G401.6 (cell line): ENCODE measurements at regions not wholly inside any gene's neighbourhood (a gene's known extent, or its start where the extent isn't known, plus 50 kb on each side); places are given as distances from the start of the nearest gene placed in this dataset.
"Not testable (repeated sequence)": the region's sequence is repeated elsewhere in the genome, so short reads cannot be mapped to it uniquely, and the experiment has no call there.

Experiments used
- FAIRE-seq: peaks from 2 replicates; lab custom pipeline; 2012; peaks lifted over from hg19 to GRCh38; lab: Jason Lieb, UNC

DNA sequence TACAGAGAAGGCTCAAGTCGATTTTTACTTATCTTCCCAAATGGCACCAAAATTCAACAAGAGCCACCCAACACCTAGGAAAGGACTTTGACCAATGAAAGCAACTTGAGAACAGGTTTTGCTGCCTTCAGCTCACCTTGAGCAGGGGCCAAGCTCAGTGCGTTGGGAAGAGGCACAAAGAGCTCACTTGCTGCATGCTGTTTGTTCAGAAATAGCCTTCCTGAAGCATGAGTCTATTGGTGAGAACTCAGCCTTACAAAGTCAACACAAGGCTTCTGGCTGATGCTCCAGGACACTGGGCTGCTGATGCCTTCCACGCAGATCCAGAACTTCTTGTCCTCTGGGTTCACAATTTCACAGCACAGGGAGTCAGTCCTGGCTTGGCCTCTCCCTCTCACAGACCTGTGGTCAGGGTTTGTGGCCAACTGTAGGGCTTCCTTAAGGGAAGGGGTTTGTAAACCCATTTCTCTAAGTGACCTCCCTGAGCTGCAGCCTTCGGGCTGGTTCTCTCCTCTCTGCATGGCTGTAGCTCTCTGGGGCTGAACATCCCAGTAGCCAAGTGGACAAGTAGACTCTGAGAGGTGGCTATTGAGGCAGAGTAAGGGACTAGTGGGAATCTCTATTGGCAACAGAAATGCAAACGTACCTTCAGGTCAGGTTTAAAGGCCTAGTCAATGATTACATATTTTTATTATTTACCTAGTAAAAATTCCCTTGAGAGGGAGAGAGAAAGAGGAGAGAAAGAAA is 124.7 kb upstream of the GATA6 start:
- no peak for FAIRE-seq

DNA sequence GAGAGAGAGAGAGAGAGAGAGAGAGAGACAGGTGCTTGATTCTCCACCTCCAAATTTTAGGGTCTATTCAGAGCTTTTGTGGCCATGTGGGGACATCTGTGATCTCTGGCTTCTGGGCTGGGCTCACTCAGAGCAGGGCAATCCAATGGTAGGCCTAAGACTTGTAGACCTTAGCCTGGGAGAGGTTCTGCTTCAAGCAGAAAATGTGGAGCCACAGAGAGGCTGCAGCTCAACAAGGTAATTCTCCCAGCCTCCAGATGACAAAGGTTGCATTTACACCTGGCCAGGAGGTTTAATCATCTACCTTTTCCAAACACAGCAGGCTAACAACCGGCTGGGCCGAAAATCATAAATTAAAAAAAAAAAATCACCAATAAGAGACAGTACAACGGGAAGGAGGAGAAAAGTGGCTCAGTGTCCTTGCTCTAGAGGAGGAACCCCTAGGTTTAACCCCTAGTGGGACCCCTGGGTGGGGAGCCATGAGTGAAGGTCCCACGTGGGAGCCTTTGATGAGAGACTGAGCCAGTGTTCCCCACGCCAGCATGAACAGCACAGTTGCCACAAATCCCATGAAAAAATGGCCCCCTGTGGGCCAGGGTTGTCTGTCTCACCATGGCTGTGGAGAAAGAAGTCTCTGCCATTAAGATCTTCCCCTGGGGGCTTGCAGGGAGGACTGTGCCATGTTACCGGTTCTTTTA is 124.0 kb upstream of the GATA6 start:
- no peak for FAIRE-seq

DNA sequence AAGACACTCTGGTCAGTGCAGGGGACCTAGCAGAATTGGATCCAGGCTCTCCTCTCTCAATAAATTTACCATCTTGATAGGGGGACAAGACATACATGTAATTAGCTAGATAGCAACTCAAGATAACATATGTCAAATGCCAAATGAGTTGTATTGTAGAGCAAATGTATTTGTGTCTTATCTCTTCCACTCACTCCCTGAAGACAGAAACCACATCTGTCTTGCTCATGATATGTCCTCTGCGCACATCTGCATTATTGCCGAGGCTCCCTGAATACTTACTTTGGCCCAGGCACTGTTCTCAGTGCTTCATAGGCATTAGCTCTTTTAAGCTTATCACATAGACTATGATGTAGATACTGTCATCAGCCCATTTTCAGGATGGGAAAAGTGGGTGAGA is 122.9 kb upstream of the GATA6 start:
- FAIRE-seq: no peak

DNA sequence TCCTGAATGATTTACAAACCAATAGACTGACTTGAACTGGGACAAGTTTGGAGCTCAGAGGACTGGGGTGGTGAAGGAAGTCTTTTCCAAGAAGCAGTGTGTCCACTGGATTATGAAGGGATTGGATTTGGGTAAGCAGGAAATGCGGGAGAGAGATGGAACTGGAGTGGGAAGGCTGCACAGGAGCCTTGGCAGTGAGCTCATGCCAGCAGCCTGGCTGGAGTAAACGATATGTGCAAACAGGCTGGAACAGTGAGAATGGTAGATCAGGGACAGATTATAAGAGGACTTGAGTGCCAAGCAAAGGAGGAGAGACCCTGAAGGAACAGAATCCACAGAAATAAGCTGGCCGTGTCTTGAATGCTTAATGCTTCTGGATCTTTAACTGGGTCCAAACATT is 121.9 kb upstream of the GATA6 start:
- FAIRE-seq: no peak

DNA sequence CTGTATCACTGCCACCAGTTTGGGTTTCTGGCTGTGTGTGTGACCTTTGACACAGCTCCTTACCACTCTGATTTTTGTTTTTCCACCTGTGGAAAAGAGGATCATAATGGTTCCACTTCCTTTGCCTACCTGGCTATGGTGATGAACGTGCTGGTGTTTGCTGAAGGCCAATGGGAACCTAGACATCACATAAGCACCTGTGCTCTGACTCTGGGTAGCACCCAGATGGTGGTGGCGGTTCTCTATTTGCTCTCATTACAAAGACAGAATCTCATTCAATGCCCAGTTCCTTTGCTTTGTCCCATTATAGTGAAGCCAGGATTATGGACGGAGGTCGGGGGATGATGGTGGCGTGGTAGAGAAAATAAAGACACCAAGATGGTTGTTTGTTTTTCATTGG is 121.2 kb upstream of the GATA6 start:
- FAIRE-seq: no peak

DNA sequence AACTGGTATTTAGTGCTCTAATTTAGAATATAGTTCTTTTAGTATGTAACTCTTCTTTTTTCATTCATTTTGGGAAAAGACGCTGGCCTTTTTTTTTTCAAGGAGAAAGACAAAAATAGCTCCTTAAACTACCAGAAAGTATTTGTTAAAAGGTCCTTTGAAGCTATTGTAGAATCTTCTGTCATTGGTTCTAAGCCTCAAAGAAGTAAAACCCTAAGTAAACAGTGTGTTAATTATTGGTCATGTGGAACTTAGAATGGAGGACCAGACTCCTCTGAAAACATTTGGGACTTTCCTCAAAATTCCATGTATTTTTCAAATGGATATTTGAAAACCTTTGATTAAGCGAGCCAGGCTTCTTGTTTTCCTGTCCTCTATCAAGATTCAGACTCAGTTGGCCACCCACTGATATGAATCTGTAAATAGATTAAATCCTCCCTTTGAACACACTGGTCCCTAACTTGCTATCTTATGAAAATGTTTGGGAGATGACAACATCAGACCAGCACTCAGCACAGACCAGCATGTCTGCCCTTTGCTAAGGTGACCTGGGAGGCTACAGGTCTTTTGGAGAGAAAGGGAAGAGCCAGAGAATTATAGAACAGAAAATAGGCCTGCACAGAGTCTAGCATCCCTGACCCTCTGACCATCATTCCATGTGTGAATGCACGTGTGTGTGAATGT is 120.3 kb upstream of the GATA6 start:
- FAIRE-seq: no peak

DNA sequence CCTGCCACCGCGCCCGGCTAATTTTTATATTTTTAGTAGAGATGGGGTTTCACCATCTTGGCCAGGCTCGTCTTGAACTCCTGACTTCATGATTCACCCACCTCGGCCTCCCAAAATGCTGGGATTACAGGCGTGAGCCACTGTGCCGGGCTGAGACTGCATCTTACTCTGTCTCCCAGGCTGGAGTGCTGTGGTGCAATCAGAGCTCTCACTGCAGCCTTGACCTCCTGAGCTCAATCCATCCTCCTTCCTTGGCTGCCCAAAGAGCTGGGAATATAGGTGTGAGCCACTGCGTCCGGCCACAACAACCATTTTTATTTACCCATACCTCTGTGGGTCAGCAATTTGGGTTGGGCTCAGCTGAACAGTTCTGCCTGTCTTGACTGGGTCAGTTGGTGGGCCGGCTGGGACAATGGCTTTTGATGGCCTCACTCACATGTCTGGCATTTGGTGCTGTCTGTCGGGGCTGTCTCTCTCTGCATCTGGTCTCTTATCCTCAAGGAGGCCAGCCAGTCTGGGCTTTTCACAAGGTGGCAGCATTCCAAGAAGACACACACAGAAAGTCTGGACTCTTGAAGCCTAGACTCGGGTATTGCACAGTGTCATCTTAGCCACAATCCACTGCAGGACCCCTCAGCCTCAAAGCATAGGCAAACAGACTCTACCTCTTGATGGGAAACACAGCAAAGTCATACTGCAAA is 116.8 kb upstream of the GATA6 start:
- FAIRE-seq: no peak

DNA sequence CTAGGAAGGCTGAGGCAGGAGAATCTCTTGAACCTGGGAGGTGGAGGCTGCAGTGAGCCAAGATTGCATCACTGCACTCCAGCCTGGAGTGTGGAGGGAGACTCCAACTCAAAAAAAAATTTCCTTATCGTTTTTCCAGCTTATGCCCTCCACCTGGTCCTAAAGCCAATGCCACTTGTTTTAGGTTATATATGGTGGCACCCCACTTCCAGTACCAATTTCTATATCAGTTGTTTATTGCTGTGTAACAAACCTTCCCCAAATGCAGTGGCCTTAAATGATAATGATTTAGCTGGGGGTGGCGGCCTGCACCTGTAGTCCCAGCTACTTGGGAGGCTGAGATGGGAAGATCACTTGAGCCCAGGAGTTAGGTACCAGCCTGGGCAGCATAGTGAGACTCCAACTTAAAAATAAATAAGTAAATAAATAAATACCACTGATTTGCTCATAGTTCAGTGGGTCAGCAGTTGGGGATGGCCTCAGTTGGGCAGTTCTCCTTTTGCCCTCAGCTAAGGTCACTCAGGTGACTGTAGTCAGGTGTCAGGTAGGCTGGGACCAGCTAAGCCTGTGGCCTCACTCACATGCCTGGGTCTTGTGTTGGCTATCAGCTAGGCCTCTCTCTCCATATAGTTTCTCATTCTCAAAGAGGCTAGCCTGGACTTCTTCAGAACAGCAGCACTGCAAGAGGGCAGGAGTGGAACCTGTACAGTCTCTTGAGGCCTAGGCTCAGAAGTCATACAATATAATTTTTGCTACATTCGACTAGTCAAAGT is 113.7 kb upstream of the GATA6 start:
- no peak for FAIRE-seq

DNA sequence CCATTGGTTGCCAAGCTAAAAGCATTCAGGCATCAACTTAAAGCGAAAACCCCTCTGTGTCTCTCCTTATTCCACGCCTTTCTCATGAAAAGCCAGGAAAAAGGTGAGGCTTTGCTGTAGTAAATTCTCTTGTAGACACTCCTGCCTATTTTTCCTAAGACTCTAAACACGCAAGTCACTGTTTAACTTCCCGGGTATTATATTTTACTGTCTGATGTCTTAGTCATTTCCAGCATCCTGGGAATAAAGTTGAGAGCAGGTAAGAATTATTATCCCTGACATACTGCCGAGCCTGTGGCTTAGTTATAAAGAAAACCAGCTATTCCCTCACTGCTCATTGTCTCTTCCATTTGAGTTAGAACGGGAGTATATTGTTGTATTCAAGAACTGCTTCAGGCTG is 112.4 kb upstream of the GATA6 start:
- FAIRE-seq: no peak

DNA sequence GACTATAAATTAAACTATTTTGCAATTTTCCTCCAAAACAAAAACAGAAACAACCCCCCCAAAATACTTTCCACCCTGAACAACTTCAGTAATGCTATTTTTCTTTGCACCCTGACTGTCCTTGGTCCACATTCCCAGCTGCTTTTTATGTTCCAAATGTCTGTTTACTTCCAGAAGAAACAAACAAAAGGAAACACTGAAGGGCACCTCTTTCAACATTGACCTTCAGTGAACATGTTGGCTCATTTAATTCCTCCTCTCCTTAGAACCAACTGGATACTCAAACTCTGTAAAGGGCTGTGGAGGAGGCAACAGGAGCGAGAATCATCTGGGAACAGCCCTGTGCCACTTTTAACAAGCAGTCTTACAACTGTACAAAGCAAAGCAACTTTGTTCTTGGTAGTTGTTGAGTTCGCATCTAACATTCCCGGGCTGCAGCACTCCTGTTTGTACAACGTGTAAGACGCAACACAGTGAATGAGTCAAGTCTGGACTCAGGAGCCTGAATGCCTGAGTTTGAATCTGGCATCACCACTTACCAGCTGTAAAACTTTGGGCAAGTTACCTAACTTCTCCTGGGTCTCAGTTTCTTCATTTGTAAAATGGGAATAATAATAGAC is 111.4 kb upstream of the GATA6 start:
- FAIRE-seq: no peak

DNA sequence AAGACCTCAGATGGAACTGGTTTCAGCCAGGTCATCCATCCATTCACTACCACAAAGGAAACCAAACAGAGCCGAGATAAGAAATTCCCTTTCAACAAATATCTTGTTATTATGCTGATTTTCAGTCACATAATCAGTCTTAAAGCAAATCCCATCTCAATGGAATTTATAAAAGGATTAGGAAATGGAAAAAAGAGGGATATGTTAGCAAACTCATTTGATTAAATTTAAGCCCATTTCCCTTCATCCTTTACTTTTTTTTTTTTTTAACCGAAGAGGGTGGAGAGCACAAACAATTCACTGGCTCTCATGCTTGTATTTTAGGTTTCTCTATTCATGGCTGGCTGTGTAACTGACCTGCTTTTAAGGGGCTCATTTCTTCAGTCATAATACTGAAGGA is 109.0 kb upstream of the GATA6 start:
- no peak for FAIRE-seq

DNA sequence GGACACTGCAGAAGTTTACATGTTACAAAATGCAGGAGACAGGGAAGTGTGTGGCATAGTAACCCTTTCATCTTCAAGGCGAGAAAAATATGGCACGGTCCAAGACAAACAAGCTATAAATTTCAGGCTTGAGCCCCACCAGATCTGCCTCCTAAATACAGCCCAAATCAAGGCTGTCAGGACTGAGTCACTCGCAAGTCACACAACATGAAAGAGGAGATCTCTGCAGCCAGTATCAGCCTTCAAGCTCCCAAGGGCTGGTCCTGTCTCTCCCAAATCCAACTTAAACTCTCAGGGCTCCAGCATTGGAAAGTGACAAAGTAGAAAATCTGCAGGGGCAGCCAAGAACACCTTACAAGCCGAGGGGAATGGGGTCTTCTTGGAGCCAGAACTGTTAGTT is 106.3 kb upstream of the GATA6 start:
- FAIRE-seq: no peak

DNA sequence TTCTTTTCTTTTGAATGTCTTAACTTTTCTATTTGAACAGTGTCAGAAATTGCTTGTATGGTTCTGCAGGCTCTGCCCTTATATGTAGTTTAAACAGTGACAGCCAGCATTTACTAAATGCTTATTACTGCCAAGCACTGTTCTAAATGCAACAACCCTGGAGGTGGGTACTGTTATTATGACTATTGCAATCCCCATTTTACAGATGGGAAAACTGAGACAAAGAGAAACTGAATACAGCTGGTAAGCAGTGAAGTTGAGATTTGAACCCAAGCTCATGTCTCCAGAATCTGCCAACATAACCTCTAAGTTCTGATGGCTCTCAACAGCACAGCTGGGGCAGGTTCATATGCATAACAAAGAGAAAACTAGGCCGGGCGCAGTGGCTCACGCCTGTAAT is 105.7 kb upstream of the GATA6 start:
- no peak for FAIRE-seq

DNA sequence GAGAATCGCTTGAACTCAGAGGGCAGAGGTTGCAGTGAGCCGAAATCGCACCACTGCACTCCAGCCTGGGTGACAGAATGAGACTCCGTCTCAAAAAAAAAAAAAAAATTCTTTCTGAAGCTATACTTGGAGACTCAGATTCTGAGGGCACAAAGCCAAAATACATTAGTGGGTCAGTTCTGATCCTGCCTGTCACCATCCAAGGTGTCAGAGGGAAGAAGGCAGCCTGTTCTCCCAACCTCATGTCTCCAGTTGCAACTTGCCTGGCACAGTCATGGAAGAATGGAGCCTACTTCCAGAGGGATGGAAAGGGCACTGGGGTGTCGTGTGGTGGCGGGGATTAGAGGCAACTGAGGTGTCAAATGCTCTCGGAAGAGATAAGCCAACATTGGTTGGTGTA is 104.8 kb upstream of the GATA6 start:
- no peak for FAIRE-seq

DNA sequence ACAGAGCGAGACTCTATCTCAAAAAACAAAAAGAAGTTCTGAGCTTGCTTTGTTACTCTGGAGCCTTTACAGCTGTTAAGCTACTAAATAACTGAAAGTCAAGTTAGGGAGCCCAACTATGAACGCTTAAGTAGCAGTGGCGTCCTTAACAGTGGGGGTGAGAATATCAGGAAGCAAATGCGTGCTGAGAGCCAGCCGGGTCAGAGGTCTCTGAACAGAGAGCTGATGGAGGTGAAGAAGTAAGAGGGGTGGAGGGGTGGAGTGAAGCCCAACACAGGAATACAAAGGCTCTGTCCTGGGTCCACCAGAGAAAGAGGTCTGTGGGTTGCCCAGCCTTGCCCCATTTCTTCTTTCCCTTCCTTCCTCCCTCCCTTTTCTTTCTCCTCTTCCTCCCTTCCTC is 104.1 kb upstream of the GATA6 start:
- no peak for FAIRE-seq

DNA sequence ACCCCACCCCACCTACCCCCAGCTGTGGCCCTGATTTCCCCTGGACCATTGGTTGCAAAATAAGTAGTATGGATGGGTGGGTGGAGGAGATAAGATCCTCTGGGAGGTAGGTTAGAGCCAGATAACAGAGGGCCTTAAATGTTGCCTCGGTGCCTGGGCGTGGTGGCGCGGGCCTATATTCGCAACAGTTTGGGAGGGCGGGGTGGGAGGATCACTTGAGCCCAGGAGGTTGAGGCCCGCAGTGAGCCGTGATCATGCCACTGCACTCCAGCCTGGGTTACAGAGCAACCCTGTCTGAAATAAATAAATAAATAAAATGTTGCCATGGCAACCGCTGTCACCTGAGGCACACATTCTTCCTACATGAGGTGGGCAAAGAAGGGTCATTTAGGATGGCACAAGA is 103.3 kb upstream of the GATA6 start:
- no peak for FAIRE-seq

DNA sequence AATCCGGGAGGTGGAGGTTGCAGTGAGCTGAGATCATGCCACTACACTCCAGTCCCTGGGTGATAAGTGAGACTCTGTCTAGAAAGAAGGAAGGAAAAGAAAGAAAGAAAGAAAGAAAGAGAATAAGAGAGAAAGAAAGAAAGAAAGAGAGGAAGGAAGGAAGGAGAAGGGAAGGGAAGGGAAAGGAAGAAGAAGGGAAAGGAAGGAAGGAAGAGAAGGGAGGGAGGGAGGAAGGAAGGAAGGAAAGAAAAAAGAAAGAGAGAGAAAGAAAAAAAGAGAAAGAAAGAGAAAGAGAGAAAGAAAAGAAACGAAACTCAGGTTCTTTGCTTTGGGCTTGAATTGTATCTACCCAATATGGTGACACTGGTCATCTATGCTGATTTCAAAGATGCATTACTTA is 102.3 kb upstream of the GATA6 start:
- FAIRE-seq: no peak

DNA sequence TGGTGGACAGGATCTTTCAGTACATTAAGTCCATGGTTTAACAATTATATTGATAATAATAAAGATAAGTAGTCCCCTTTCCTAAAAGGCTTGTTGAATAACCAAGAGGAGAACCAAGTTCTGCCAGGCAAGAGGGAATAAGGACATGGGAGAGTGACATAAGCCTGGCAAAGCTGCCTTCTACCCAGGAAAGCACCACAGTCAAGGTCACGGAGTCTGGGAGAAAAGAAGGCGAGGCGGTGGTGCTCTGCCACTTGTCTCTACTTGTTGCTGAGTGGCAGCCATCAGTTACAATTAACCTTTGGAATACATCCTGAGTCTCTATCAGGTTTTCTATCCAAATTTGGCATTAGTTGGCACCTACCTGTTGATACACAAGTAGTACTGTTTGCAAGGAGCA is 101.7 kb upstream of the GATA6 start:
- FAIRE-seq: no peak

DNA sequence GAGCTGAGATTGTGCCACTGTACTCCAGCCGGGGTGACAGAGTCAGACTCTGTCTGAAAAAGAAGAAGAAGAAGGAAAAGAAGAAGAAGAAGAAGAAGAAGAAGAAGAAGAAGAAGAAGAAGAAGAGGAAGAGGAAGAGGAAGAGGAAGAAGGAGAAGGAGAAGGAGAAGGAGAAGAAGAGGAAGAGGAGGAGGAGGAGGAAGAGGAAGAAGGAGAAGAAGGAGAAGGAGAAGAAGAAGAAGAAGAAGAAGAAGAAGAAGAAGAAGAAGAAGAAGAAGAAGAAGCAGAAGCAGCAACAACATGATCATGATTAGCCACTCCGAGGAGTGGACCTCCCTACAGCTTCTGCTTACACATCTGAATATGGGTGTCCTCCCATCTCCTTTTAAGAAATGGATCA is 100.6 kb upstream of the GATA6 start:
- FAIRE-seq: not testable (repeated sequence)

DNA sequence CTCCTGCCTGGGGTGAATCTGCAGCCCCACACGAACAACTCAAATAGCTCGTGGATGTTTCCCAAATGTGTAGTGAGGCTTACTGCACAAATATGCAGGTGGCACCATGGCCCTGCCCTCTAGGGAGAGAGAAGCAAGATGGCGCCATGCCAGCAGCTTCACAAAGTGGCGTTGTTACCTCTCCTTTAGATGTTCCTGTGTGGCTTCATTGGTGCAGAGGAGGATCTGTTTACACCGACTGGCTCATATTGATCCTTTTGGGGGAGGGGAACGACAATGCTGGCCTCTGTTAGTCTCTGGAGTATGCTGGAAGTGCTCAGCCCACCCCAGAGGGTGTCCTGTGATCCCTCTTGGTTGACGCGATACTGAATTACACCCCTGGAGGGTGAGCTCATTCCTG is 99.5 kb upstream of the GATA6 start:
- no peak for FAIRE-seq

DNA sequence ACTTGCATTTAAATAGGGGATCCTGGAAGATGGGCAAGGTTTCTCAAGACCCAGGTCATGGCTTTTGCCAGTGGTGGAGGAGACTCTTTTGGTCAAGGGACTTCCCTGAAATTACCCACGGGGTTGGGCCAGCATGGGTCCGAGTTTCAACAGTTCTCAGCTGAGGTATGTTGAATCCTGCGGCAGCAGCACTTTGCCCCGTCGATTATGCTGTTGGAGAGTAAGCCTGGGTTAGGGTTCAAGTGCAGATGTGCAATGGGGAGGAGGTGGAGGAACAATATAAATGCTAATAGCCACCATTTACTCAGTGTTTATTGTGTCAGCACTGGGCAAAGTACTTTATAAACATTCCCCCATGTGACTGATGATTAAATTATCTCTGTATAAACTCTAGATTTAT is 96.0 kb upstream of the GATA6 start:
- FAIRE-seq: no peak
